ENCODE measurements at regions not wholly inside any gene's neighbourhood (a gene's known extent, or its start where the extent isn't known, plus 50 kb on each side); places are given as distances from the start of the nearest gene placed in this dataset.
"Not testable (repeated sequence)": the region's sequence is repeated elsewhere in the genome, so short reads cannot be mapped to it uniquely, and the experiment has no call there.

DNA sequence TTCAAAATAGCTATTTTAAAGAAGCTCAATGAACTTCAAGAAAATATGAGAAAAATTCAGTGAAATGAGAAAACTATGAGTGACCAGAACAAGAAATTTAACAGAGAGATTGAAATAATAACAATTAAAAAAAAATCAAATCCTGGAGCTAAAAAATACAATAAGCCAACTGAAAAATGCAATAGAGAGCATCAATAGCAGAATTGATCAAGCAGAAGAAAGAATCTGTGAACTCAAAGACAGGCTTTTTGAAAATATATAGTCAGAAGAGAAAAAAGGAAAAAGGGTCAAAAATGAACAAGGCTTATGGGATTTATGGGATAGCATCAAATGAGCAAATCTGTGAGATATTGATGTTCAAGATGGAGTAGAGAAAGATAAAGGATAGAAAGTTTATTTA lies 133.0 kb downstream of the OTUD1 start:
- H3K4me3 ChIP-seq (ENCODE audit: low read depth, low read length), result no peak overlapping the region
- no peak for DNase-seq (ENCODE audit: low read depth)
- TF ChIP-seq, protein P1, sequence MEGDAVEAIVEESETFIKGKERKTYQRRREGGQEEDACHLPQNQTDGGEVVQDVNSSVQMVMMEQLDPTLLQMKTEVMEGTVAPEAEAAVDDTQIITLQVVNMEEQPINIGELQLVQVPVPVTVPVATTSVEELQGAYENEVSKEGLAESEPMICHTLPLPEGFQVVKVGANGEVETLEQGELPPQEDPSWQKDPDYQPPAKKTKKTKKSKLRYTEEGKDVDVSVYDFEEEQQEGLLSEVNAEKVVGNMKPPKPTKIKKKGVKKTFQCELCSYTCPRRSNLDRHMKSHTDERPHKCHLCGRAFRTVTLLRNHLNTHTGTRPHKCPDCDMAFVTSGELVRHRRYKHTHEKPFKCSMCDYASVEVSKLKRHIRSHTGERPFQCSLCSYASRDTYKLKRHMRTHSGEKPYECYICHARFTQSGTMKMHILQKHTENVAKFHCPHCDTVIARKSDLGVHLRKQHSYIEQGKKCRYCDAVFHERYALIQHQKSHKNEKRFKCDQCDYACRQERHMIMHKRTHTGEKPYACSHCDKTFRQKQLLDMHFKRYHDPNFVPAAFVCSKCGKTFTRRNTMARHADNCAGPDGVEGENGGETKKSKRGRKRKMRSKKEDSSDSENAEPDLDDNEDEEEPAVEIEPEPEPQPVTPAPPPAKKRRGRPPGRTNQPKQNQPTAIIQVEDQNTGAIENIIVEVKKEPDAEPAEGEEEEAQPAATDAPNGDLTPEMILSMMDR (conservative IDR thresholded peaks at IDR 0.05; ENCODE audit: low read depth, low read length), result no peak

DNA sequence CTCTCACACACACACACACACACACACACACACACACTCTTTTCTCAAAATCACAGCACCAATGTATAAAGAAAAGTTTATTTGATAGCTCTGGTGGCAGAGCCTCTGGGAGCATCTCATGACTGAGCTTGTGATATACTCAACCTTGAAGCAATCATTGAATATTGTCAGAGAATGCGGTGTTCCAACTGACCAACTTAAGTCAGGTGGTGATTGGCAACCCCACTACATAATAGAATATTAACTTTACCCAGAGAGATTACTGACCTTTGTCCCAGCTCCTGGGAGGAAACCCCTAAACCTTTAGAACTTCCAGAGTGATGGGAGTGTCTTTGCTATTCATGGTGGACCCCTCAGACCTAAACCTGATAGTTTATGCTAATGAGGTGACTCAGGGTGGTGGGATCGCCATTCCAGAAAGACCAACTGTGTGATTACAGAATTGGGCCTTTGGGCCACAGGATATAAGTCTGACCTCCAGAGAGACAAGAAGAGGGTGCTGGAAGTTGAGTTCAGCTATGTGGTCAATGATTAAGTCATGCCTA lies 143.1 kb downstream of the OTUD1 start:
- no peak for DNase-seq (ENCODE audit: low read depth)
- no peak overlapping the region for H3K4me3 ChIP-seq (ENCODE audit: low read depth, low read length)
- TF ChIP-seq, protein P1 (conservative IDR thresholded peaks at IDR 0.05; ENCODE audit: low read depth, low read length), result no peak

DNA sequence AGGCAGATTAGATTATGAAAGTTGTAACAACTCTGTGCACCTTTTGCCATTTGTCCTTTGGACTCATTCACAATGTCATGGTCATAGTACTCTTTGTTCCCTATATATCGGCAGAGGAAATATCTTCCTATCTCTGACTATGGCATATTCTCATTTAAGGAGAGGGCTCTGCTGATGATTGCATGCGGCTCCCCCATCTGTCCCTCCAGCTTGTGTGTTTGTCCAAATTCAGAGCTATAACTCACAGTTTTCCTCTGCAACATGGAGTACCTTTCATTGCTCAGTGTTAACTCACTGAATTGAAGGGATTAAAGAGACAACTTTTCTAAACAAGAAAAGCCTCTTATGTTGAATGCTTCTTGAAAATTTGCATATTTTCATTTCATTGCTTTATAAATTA lies 145.5 kb downstream of the OTUD1 start:
- DNase-seq (ENCODE audit: low read depth), result no peak
- H3K4me3 ChIP-seq (ENCODE audit: low read depth, low read length), result no peak overlapping the region
- TF ChIP-seq, protein P1 (conservative IDR thresholded peaks at IDR 0.05; ENCODE audit: low read depth, low read length), result no peak

DNA sequence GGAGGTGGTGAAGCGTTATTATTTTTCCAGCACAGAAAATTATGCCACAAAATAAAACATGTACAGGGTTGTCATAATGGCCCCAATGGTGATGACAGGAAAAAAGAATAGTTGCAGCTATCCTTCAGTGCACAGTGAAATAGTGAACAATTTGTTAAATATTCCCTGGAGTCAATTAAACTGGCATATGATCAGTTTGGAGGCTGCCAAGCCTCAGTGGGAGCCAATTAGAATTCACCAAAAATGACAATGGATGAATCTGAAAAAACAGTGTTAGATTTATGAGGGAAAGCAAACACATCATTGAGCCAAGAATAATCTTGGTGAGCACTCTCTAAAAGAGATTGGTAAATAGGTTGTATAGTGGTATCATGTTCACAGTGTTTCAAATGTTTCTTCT lies 146.3 kb downstream of the OTUD1 start:
- TF ChIP-seq, protein P1 (conservative IDR thresholded peaks at IDR 0.05; ENCODE audit: low read depth, low read length), result no peak
- H3K4me3 ChIP-seq (ENCODE audit: low read depth, low read length), result no peak overlapping the region
- no peak for DNase-seq (ENCODE audit: low read depth)

DNA sequence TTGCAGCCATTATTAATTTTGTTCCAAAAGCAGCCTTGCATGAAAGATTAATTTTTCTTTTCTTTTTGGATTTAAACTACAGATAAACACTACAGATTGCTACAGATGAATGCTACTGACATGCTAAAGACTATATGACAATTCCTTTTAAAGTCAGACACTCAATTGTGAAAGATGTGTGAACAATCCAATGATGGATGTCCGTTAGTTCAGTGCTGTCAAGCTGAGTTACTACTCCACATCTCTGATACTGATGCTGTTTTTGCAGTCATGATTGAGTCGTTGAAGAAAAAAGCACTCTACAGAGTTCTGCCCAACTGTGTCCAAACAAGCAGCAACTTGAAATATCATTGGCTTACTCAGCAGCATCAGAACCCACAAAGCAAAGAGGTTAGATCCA lies 146.8 kb downstream of the OTUD1 start:
- TF ChIP-seq, protein P1 (conservative IDR thresholded peaks at IDR 0.05; ENCODE audit: low read depth, low read length), result no peak
- H3K4me3 ChIP-seq (ENCODE audit: low read depth, low read length), result no peak overlapping the region
- no peak for DNase-seq (ENCODE audit: low read depth)

DNA sequence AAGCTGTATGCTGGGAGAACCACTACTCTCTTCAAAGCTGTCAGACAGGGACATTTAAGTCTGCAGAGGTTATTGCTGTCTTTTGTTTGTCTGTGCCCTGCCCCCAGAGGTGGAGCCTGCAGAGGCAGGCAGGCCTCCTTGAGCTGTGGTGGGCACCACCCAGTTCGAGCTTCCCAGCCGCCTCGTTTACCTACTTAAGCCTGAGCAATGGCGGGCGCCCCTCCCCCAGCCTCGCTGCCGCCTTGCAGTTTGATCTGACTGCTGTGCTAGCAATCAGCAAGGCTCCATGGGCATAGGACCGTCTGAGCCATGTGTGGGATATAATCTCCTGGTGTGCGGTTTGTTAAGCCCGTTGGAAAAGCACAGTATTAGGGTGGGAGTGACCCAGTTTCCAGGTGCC lies 156.4 kb downstream of the OTUD1 start:
- not testable (repeated sequence) for H3K4me3 ChIP-seq (ENCODE audit: low read depth, low read length); DNase-seq (ENCODE audit: low read depth)

DNA sequence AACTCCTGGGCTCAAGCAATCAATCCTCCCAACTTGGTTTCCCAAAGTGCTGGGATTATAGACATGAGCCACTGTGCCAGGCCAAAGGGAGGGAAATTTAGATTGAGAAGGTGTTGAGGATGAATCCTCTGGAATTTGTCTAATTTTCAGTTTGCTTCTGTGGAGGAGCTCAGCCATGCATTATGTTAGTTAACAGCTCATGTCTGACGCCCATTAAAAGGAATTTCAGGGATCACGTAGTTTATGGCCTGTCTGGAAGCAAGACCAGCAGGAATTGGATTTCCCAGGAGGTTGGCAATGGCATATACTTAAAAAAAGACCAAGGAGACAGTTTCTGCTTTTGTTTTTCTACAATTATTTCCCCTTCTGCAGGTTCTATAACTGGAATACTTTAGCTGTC lies 165.7 kb downstream of the OTUD1 start:
- TF ChIP-seq, protein P1 (conservative IDR thresholded peaks at IDR 0.05; ENCODE audit: low read depth, low read length), result no peak
- DNase-seq (ENCODE audit: low read depth), result no peak
- no peak overlapping the region for H3K4me3 ChIP-seq (ENCODE audit: low read depth, low read length)

All from choroid plexus epithelial cell (primary cell).